Natural killer cell (primary cell): ENCODE measurements at regions not wholly inside any gene's neighbourhood (a gene's known extent, or its start where the extent isn't known, plus 50 kb on each side); places are given as distances from the start of the nearest gene placed in this dataset.

Experiments
- ATAC-seq, 3 donors: fragments of 150-1000 bp in 2 of 3; fragments of 200-7000 bp in 1 of 3; cut with Tn5 transposase; 1 replicate in 1 of 3; 2 replicates in 2 of 3; pipeline ENCODE4 v1.10.0; 2021; ENCODE audit warnings: mild to moderate bottlenecking in 2 of 3, moderate library complexity in 2 of 3
- DNase-seq, 2 donors: peaks; one replicate each; pipeline versions ENCODE4 v3.0.0 to v3.0.0-alpha.2; 2013 to 2021; ENCODE audit warnings: mixed read lengths in 1 of 2
- H3K27ac ChIP-seq: one replicate; pipeline ENCODE4 v1.5.1; 2013; ENCODE audit warnings: mild to moderate bottlenecking, low read length
- H3K27me3 ChIP-seq: one replicate; pipeline ENCODE4 v1.6.1; 2013; ENCODE audit warnings: low read length; ENCODE audit not compliant: control insufficient read depth, insufficient read depth
- H3K36me3 ChIP-seq: one replicate; pipeline ENCODE4 v1.6.1; 2013; ENCODE audit warnings: low read length; ENCODE audit not compliant: control insufficient read depth, insufficient read depth
- H3K4me1 ChIP-seq: one replicate; pipeline ENCODE4 v1.6.1; 2013; ENCODE audit warnings: low read length; ENCODE audit not compliant: control insufficient read depth, insufficient read depth
- H3K4me3 ChIP-seq: one replicate; pipeline ENCODE4 v1.5.1; 2013; ENCODE audit warnings: low read length
- H3K9me3 ChIP-seq: one replicate; pipeline ENCODE4 v1.6.1; 2013; ENCODE audit warnings: low read length; ENCODE audit not compliant: control insufficient read depth, insufficient read depth
- H3K27ac Mint-ChIP-seq, 2 donors: one replicate each; pipeline ENCODE4 v1.8.0; 2022; ENCODE audit warnings: mild to moderate bottlenecking in 2 of 2, mixed read lengths in 2 of 2, moderate library complexity in 1 of 2
- H3K27me3 Mint-ChIP-seq, 2 donors: one replicate each; pipeline ENCODE4 v1.8.0; 2022; ENCODE audit warnings: low read depth in 2 of 2, mixed read lengths in 2 of 2
- H3K36me3 Mint-ChIP-seq: one replicate; pipeline ENCODE4 v1.8.0; 2022; ENCODE audit warnings: mixed read lengths
- H3K4me1 Mint-ChIP-seq, 2 donors: one replicate each; pipeline ENCODE4 v1.8.0; 2022; ENCODE audit warnings: mixed read lengths in 2 of 2
- H3K4me3 Mint-ChIP-seq: one replicate; pipeline ENCODE4 v1.8.0; 2022; ENCODE audit warnings: mild to moderate bottlenecking, moderate library complexity, mixed read lengths
- H3K9me3 Mint-ChIP-seq, 2 donors: one replicate each; pipeline ENCODE4 v1.8.0; 2022; ENCODE audit warnings: mixed read lengths in 2 of 2
- CTCF ChIP-seq: fragments of 200-600 bp; IDR thresholded peaks from one replicate; pipeline ENCODE4 v1.8.0; 2022; ENCODE audit warnings: antibody characterized with exemption
- WGBS: methylation state at CpG from one replicate; pipeline ENCODE4 v1.1.7; 2013; ENCODE audit warnings: missing lambda C conversion rate; ENCODE audit not compliant: insufficient coverage; 5-methylcytosine and 5-hydroxymethylcytosine counted together
- intact Hi-C: fragments of 100-400 bp; cut with micrococcal nuclease; formaldehyde crosslinking; loops from one replicate; pipeline ENCODE4 v1.14.2; 2022

GRCh38 chr20:19026121-19026878, 186.1 kb upstream of the SLC24A3 start:
- no peaks in the 10 kb centered on the region for H3K9me3 Mint-ChIP-seq

GRCh38 chr20:19026901-19027644, 185.4 kb upstream of the SLC24A3 start:
- Mint-ChIP-seq H3K27me3 (peaks cover 3 to 9% of the 10 kb centered on the region in 2 donors), H3K27ac (no peak overlapping the region), H3K4me1 (no peaks in the 10 kb centered on the region), H3K9me3 (no peaks in the 10 kb centered on the region), H3K4me3 (no peak overlapping the region), H3K36me3 (no peaks in the 10 kb centered on the region)
- Histone ChIP-seq H3K4me1 (no peaks in the 10 kb centered on the region), H3K9me3 (no peaks in the 10 kb centered on the region), H3K27me3 (no peaks in the 10 kb centered on the region), H3K4me3 (no peak overlapping the region), H3K36me3 (no peaks in the 10 kb centered on the region), H3K27ac (no peak overlapping the region)
- 84% methylated on average over 11 of the region's 11 CpGs for WGBS
- intact Hi-C loops: loop anchor here (5.0 kb wide), 1 partner anchor 1635 kb away; no protein-coding TSS in a partner anchor
- DNase-seq (no peak), ATAC-seq (no peak)
- no peak for TF ChIP-seq CTCF

More at GRCh38 chr20:19026121-19026878, 186.1 kb upstream of the SLC24A3 start:
- no peak overlapping the region for H3K4me3 ChIP-seq
- 65% methylated on average over 13 of the region's 13 CpGs for WGBS
- H3K36me3 ChIP-seq: no peaks in the 10 kb centered on the region
- H3K4me1 ChIP-seq: no peaks in the 10 kb centered on the region
- H3K27ac ChIP-seq: no peak overlapping the region
- no peaks in the 10 kb centered on the region for H3K27me3 ChIP-seq
- Mint-ChIP-seq H3K4me1 (no peaks in the 10 kb centered on the region), H3K27me3 (peaks cover 3 to 4% of the 10 kb centered on the region in 2 donors), H3K36me3 (no peaks in the 10 kb centered on the region), H3K27ac (no peak overlapping the region), H3K4me3 (no peak overlapping the region)
- DNase-seq: no peak
- H3K9me3 ChIP-seq: no peaks in the 10 kb centered on the region
- no peak for TF ChIP-seq CTCF
- intact Hi-C loops: loop anchor here (5.0 kb wide), 1 partner anchor 1634 kb away; no protein-coding TSS in a partner anchor
- peak in 1 of 3 donors; percentile 17 for ATAC-seq

- H3K4me3 Mint-ChIP-seq: no peak overlapping the region
- Histone ChIP-seq H3K27ac (no peak overlapping the region), H3K9me3 (no peaks in the 10 kb centered on the region), H3K27me3 (no peaks in the 10 kb centered on the region), H3K4me1 (no peaks in the 10 kb centered on the region), H3K4me3 (no peak overlapping the region), H3K36me3 (no peaks in the 10 kb centered on the region)
- 89% methylated on average over 8 of the region's 9 CpGs for WGBS
- no peak overlapping the region for H3K27ac Mint-ChIP-seq
- peaks cover 5 to 9% of the 10 kb centered on the region in 2 donors for H3K27me3 Mint-ChIP-seq
- intact Hi-C loops: loop anchor here (5.0 kb wide), 1 partner anchor 1636 kb away; no protein-coding TSS in a partner anchor
- H3K36me3 Mint-ChIP-seq: no peaks in the 10 kb centered on the region
- DNase-seq (no peak), ATAC-seq (no peak)
- H3K4me1 Mint-ChIP-seq: no peaks in the 10 kb centered on the region
- TF ChIP-seq CTCF: no peak
- H3K9me3 Mint-ChIP-seq: no peaks in the 10 kb centered on the region
These were observed 184.5 kb upstream of the SLC24A3 start for GRCh38 chr20:19027971-19028370.
